Panc1 (cell line): ENCODE measurements at regions not wholly inside any gene's neighbourhood (a gene's known extent, or its start where the extent isn't known, plus 50 kb on each side); places are given as distances from the start of the nearest gene placed in this dataset.

Experiments used
- ATAC-seq: fragments of 200-7000 bp; cut with Tn5 transposase; 2 replicates; pipeline ENCODE4 v1.9.1; 2020; ENCODE audit warnings: mild to moderate bottlenecking, moderate library complexity
- BruUV-seq: library from RNA; stranded (reverse); fragments of 400-500 nt; replicated peaks from 2 replicates; lab custom pipeline; 2021; lab: Mats Ljungman, UMichigan
- CTCF ChIA-PET: fragments of 300-600 bp; sonication (Branson Sonifier 250); formaldehyde crosslinking; loops from one replicate; lab custom pipeline; 2022; ENCODE audit warnings: antibody characterized with exemption; lab: Charles Lee
- POLR2A ChIA-PET: fragments of 300-600 bp; sonication (Branson Sonifier 250); formaldehyde crosslinking; loops from one replicate; lab custom pipeline; 2022; ENCODE audit warnings: antibody characterized with exemption; lab: Charles Lee
- DNase-seq: peaks from one replicate; pipeline ENCODE4 v3.0.0-alpha.2; 2010; ENCODE audit warnings: low read depth, low spot score
- H3K27ac ChIP-seq: 2 replicates; pipeline ENCODE4 v1.5.1; 2011; ENCODE audit warnings: mild to moderate bottlenecking, low read length, inconsistent platforms
- H3K27me3 ChIP-seq: fragments of 200-500 bp; sonication (Bioruptor generic); 2 replicates; pipeline ENCODE4 v1.6.0; 2014; ENCODE audit warnings: low read length, inconsistent platforms; ENCODE audit not compliant: control insufficient read depth, insufficient read depth
- H3K36me3 ChIP-seq: fragments of 200-500 bp; sonication (Bioruptor generic); 2 replicates; pipeline ENCODE4 v1.5.1; 2014; ENCODE audit warnings: inconsistent platforms, mild to moderate bottlenecking, low read length, moderate library complexity; ENCODE audit not compliant: control insufficient read depth, insufficient read depth
- H3K4me1 ChIP-seq: 2 replicates; pipeline ENCODE4 v1.5.1; 2011; ENCODE audit warnings: inconsistent platforms, mild to moderate bottlenecking, low read length, moderate library complexity; ENCODE audit not compliant: control insufficient read depth, insufficient read depth
- H3K4me3 ChIP-seq, 2 experiments: 2 replicates each; pipeline ENCODE4 v1.5.1; 2011 to 2012; ENCODE audit warnings: low read depth in 2 of 2, low read length in 2 of 2, mild to moderate bottlenecking in 2 of 2, inconsistent platforms in 1 of 2, moderate library complexity in 1 of 2
- H3K9me3 ChIP-seq: fragments of 200-500 bp; sonication (Bioruptor generic); 2 replicates; pipeline ENCODE4 v1.5.1; 2014; ENCODE audit warnings: low read depth, mild to moderate bottlenecking, inconsistent platforms, low read length, moderate library complexity; ENCODE audit not compliant: control insufficient read depth, insufficient read depth
- CTCF ChIP-seq: fragments of 450-650 bp; IDR thresholded peaks from 2 replicates; pipeline ENCODE4 v1.5.1; 2017; ENCODE audit warnings: mild to moderate bottlenecking
- POLR2AphosphoS5 ChIP-seq: IDR thresholded peaks from 2 replicates; pipeline ENCODE4 v1.6.1; 2012; ENCODE audit warnings: mild to moderate bottlenecking, low read depth, low read length, moderate library complexity
- REST ChIP-seq, 2 experiments: IDR thresholded peaks; 2 replicates each; pipeline ENCODE4 v1.6.1; 2011 to 2012; ENCODE audit warnings: low read depth in 2 of 2, control low read depth in 1 of 2, low read length in 1 of 2, mild to moderate bottlenecking in 1 of 2, moderate library complexity in 1 of 2; ENCODE audit not compliant: insufficient read depth in 1 of 2
- SIN3A ChIP-seq: IDR thresholded peaks from 2 replicates; pipeline ENCODE4 v1.6.1; 2012; ENCODE audit warnings: low read depth, mild to moderate bottlenecking, low read length, moderate library complexity, borderline replicate concordance; ENCODE audit not compliant: insufficient read depth
- TCF7L2 ChIP-seq: IDR thresholded peaks from 2 replicates; pipeline ENCODE4 v1.6.1; 2011; ENCODE audit warnings: mild to moderate bottlenecking, low read depth, low read length, inconsistent platforms
- in situ Hi-C: cut with HindIII; loops from 2 replicates; pipeline ENCODE4 v1.10.0; 2016; ENCODE audit warnings: low sequenced_read_pairs, low pct_unique_long_range_greater_than_20kb
- intact Hi-C: fragments of 100-400 bp; cut with micrococcal nuclease; formaldehyde crosslinking; loops from one replicate; pipeline ENCODE4 v1.10.0; 2022; ENCODE audit not compliant: unreplicated experiment

GRCh38 chr9:596703-597102 lies 244.8 kb upstream of the DMRT1 start:
- no peaks in the 10 kb centered on the region; the same call in 1 of the 2 replicates for H3K4me1 ChIP-seq
- no peaks in the 10 kb centered on the region for H3K27me3 ChIP-seq
- in situ Hi-C loops, result no loop called here
- intact Hi-C loops, result no loop called here
- BruUV-seq, result no TSS peak
- no peak for DNase-seq
- TF ChIP-seq SIN3A (no peak), CTCF (no peak), REST (IDR thresholded peaks at IDR 0.05; ENCODE audit: insufficient read depth in 1 of 2, low read depth in 2 of 2, low read length in 1 of 2) (no peak), TCF7L2 (no peak), POLR2AphosphoS5 (no peak)
- no peaks in the 10 kb centered on the region for H3K9me3 ChIP-seq
- no peak for ATAC-seq
- H3K4me3 ChIP-seq, result no peak overlapping the region
- no peaks in the 10 kb centered on the region for H3K36me3 ChIP-seq
- H3K27ac ChIP-seq, result no peak overlapping the region
- ChIA-PET POLR2A (no interaction called here), CTCF (no interaction called here)

- no TSS peak for BruUV-seq
- Histone ChIP-seq H3K4me1 (no peaks in the 10 kb centered on the region), H3K27me3 (no peaks in the 10 kb centered on the region), H3K4me3 (no peak overlapping the region), H3K36me3 (no peaks in the 10 kb centered on the region), H3K27ac (no peak overlapping the region), H3K9me3 (no peaks in the 10 kb centered on the region)
- in situ Hi-C loops, result no loop called here
- intact Hi-C loops, result no loop called here
- ChIA-PET CTCF (no interaction called here), POLR2A (no interaction called here)
- DNase-seq (no peak), ATAC-seq (no peak)
- TF ChIP-seq POLR2AphosphoS5, result no peak
- no peak for TF ChIP-seq REST (IDR thresholded peaks at IDR 0.05; ENCODE audit: insufficient read depth in 1 of 2, low read depth in 2 of 2, low read length in 1 of 2)
- TF ChIP-seq TCF7L2, result no peak
- no peak for TF ChIP-seq SIN3A
- no peak for TF ChIP-seq CTCF
These were observed 241.5 kb upstream of the DMRT1 start for GRCh38 chr9:600006-600405.
